DMS53 (cell line): ENCODE measurements at regions not wholly inside any gene's neighbourhood (a gene's known extent, or its start where the extent isn't known, plus 50 kb on each side); places are given as distances from the start of the nearest gene placed in this dataset.
A peak's percentile ranks its signal among the peaks of the same experiment; 100 is the strongest.

ENCODE experiments used
- DNase-seq: peaks from one replicate; lab custom pipeline; 2025; lab: John Stamatoyannopoulos, UW

DNA sequence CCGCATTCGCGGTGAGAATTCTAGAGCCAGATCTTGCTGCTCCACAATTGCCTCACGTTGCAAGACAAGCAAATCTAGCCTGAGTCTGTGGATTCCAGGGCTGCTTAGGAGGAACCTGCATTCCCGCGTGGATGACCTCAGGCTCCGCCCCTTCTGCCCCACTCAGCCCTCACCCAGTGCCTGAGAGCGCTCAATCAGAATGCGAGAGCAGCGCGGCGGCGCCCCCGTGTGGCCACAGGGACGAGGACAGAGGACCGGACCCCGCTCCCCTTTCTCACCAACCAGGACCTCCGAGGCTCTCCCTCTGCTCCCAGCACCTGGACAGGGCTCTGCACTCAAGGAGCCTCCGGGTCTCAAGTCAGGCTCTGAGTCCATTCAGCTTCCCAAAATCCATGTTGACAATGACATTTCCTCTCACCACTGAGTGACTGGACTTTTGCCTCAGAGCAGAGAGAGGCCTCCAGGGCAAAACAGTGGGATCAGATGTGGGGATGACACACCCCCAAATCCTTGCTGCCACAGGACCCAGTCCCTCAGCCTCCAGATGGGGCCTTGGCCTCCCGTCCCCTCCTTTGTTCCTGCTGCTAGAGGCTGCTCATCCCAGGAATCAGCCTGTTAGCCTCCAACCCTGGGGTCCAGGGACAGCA is 52.0 kb downstream of the RPP21 start:
- DNase-seq = peak; percentile 90

- DNase-seq = no peak
These were observed 52.7 kb downstream of the RPP21 start for GRCh38 chr6:30397697-30398096.

DNA sequence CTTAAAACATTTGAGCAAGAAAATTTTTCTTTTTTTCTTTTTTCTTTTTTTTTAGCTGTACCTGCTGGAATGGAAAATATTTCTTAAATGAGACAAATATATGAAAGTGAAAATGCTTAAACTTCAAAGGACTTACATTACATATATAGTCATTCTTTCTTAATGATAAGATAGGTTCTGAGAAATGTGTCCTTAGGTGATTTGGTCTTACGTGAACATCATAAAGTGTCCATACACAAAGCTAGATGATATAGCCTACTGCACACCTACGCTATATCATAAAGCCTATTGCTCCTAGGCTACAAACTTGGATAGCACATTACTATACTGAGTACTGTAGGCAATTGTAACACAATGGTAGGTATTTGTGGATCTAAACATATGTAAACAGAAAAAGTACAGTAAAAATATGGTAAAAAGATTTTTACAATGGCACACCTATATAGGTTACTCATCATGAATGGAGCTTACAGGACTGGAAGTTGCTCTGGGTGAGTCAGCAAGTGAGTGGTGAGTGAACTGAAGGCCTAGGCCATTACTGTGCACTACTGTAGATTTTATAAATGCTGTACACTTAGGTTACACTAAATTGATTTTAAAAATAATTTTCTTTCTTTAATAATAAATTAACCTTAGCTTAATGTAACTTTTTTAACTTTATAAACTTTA is 54.6 kb downstream of the RPP21 start:
- DNase-seq = peak; percentile 16

- DNase-seq = no peak
These were observed 61.0 kb downstream of the RPP21 start for GRCh38 chr6:30405934-30406333.

DNA sequence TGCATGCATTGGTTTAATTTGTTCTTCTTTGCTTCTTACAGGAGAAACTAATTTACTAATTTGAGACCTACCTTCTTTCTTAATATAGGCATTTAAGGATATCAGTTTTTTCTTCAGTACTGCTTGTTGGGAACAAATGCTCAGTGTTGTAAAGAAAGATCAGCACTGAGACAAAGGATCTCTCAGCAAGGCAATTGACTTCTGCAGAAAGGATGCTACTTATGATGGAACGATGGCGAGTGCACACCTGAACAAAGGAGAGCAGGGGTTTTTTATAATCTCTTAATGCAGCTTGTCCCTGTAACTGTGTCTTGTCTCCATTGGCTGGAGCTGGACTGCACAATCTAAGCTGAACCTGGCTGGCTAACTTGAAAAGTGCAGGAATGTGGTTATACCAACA is 64.2 kb downstream of the RPP21 start:
- DNase-seq = no peak

DNA sequence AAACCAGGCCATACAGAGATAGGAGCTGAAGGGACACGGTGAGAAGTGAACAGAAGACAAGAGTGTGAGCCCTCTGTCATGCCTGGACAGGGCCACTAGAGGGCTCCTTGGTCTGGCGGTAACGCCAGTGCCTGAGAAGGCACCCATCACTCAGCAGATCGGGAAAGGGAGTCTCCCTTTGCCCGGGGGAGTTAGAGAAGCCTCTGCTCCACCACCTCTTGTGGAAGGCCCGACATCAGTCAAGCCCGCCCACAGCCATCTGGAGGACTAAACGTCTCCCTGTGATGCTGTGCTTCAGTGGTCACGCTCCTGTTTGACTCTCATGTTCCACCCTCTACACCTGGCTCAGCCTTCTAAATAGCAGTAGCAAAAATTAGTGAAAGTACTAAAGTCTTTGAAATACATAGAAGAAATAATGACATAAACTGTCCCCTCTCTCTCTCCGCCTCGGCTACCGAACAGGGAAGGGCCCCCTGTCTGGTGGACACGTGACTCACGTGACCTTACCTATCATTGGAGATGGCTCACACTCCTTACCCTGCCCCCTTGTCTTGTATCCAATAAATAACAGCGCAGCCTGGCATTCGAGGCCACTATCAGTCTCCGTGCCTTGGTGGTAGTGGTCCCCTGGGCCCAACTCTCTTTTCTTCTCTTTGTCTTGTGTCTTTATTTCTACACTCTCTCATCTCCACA is 66.7 kb downstream of the RPP21 start:
- DNase-seq = peak; percentile 87

- no peak for DNase-seq
These were observed 70.9 kb upstream of the HLA-E start for GRCh38 chr6:30418448-30418847.

DNA sequence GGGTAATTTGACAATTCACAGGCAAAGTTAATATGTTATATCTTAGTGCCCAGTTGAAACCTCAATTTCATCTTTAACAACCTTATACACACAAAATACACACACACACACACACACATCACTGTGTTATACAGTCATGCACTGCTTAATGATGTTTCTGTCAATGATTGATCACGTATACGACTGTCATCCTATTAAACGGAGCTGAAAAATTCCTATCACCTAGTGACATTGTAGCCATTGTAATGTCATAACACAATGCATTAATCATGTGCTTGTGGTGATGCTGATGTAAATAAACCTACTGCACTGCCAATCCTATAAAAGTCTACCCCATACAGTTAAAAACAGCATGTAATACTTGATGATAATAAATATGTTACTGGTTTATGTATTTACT is 64.8 kb upstream of the HLA-E start:
- DNase-seq = no peak
